ENCODE measurements at regions not wholly inside any gene's neighbourhood (a gene's known extent, or its start where the extent isn't known, plus 50 kb on each side); places are given as distances from the start of the nearest gene placed in this dataset.

DNA sequence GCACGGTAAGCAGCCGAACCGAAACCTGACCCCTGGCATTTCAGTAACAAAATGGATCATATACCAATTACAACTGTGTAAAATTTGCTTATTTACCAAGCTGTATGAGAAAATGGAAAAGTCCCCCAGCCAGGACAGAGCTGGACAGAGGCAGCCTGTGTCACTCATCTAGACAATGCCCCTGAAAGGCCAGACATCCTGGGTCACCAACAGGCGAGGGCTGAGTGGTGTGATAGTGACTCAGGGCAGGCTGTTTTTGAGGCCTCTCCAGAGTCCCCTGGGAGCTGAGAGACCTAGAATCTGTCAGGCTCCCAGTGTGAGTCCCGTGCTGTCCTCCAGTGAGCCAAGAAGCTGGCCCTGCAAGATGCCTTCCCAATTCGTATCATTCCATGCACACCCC, 680.4 kb downstream of the TBC1D22A start:
- DNase-seq (ENCODE audit: low read depth), result no peak
- in situ Hi-C loops (cut with HindIII; ENCODE audit: low sequenced_read_pairs), result no loop called here
- TF ChIP-seq CTCF (IDR thresholded peaks at IDR 0.05; ENCODE audit: low read depth, low read length, missing control alignments), result no peak
- H3K4me3 ChIP-seq (ENCODE audit: low read depth, low read length), result no peak overlapping the region

DNA sequence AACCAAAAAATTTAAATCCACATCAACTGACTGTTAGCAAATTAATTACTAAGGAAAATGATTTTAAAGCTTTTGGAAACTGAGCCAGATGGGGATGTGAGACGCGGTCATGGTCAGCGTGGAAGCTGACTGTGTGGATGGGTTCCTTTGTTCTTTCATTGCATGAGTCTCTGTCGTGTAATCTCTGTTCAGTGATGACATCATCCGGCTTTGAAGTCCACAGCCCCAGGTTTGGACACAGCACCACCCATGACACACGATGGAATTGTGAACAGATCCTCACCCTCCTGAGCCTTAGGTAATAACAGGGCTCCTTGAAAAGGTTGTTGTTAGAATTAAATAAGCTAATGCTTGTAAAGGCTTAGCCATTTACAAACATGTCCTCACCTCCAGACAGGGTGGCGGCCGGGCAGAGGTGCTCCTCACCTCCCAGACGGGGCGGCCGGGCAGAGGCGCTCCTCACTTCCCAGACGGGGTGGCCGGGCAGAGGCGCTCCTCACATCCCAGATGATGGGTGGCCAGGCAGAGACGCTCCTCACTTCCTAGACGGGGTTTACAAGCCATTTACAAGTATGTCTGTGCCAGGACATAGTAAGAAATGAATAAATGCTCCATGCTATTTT, 677.3 kb downstream of the TBC1D22A start:
- no peak for DNase-seq (ENCODE audit: low read depth)
- no peak for TF ChIP-seq CTCF (IDR thresholded peaks at IDR 0.05; ENCODE audit: low read depth, low read length, missing control alignments)
- no peak overlapping the region for H3K4me3 ChIP-seq (ENCODE audit: low read depth, low read length)
- in situ Hi-C loops (cut with HindIII; ENCODE audit: low sequenced_read_pairs), result no loop called here

DNA sequence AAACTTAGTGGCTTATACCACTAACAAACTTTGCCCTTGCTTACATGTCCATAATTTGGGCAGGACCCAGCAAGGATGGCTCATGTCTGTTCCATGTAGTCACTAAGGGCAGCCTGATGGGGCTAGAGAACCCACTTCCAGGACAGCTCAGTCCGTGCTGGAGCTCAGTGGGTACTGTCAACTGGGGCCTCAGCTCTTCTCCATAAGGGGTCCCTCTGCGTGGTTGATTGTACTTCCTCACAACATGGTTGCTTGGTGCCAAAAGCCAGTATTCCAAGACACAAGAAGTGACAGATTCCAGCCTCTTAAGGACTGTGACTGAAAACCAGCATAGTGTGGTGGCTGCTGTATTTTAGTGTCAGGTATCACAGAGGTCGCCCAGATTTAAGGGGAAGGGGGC, 675.2 kb downstream of the TBC1D22A start:
- in situ Hi-C loops (cut with HindIII; ENCODE audit: low sequenced_read_pairs), result no loop called here
- TF ChIP-seq CTCF (IDR thresholded peaks at IDR 0.05; ENCODE audit: low read depth, low read length, missing control alignments), result no peak
- no peak for DNase-seq (ENCODE audit: low read depth)
- no peak overlapping the region for H3K4me3 ChIP-seq (ENCODE audit: low read depth, low read length)

DNA sequence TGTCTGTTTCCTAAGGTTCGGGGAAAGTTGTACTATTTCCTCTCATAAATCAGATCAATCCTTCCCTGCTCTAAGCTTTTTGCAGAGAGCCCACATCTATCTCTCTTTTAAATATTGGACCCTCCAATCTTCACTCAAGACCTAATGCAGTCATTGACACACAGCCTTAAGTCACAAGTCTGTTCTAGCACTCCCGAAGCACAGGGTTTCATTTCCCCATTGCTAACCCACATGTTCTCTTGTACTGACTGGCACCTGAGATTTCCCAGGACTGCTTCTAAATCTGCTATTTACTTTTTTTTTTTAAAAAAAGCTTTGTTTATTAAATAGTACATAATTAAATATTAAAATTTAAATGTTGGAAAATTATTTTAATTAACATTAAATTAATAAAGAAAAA, 674.7 kb downstream of the TBC1D22A start:
- no peak for DNase-seq (ENCODE audit: low read depth)
- in situ Hi-C loops (cut with HindIII; ENCODE audit: low sequenced_read_pairs), result no loop called here
- no peak overlapping the region for H3K4me3 ChIP-seq (ENCODE audit: low read depth, low read length)
- TF ChIP-seq CTCF (IDR thresholded peaks at IDR 0.05; ENCODE audit: low read depth, low read length, missing control alignments), result no peak

DNA sequence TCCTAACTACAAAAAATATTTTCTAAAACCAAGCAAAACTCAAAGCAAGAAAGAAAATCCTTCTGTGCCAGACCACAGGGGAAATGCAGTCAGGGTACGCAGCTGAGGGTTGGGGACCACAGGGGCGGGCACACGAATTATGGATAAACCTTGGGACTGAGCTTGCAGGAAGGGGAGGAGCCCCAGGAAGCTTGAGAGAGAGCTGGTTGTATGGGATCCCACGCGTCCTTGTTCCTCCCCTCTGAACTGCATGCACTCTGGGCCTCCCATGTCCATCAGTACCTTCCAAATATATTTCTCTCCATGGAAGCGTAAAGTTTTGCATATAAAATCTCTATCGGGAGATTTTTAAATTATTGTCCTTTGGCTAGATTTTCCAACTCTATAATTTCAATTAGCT, 673.4 kb downstream of the TBC1D22A start:
- no peak for TF ChIP-seq CTCF (IDR thresholded peaks at IDR 0.05; ENCODE audit: low read depth, low read length, missing control alignments)
- no peak overlapping the region for H3K4me3 ChIP-seq (ENCODE audit: low read depth, low read length)
- DNase-seq (ENCODE audit: low read depth), result no peak
- in situ Hi-C loops (cut with HindIII; ENCODE audit: low sequenced_read_pairs), result no loop called here

GRCh38 chr22:47435204-47435487, 672.7 kb downstream of the TBC1D22A start:
- TF ChIP-seq CTCF (IDR thresholded peaks at IDR 0.05; ENCODE audit: low read depth, low read length, missing control alignments), result no peak
- H3K4me3 ChIP-seq (ENCODE audit: low read depth, low read length), result no peak overlapping the region
- DNase-seq (ENCODE audit: low read depth), result no peak
- in situ Hi-C loops (cut with HindIII; ENCODE audit: low sequenced_read_pairs), result no loop called here
